GM18505 (cell line): ENCODE measurements at regions not wholly inside any gene's neighbourhood (a gene's known extent, or its start where the extent isn't known, plus 50 kb on each side); places are given as distances from the start of the nearest gene placed in this dataset.
"Not testable (repeated sequence)": the region's sequence is repeated elsewhere in the genome, so short reads cannot be mapped to it uniquely, and the experiment has no call there.

Source experiments
- ATAC-seq: cut with Tn5 transposase; IDR thresholded peaks from one replicate; pipeline ENCODE4 v1.9.1; 2021; ENCODE audit not compliant: unreplicated experiment
- POLR2A ChIP-seq: IDR thresholded peaks from 4 replicates; pipeline ENCODE4 v1.6.1; 2011; ENCODE audit warnings: borderline replicate concordance; ENCODE audit not compliant: insufficient read depth, insufficient read length; ENCODE audit errors: extremely low read depth

- no peak for ATAC-seq
- TF ChIP-seq POLR2A, result no peak
Measured at GRCh38 chr6:112475083-112475482, 128.0 kb downstream of the RFPL4B start.

DNA sequence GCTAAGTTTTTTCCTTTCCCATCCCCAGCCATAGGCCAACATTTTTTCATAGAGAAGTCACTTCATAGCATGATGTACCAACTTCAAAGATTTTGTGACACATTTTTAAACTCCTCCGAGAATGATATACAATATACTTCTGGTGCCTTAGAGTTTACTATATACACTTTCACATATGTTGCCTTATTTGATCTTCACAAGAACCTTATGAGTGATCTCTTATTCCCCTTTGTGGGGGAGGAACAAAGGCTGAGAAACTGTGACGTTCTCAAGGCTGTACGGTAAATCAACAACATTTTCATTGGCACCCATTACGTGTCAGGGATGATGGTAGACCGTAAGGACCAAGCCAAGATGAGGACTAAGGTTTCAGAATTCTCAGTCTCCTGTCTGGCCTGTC, 130.0 kb downstream of the RFPL4B start:
- ATAC-seq, result no peak
- TF ChIP-seq POLR2A, result no peak

DNA sequence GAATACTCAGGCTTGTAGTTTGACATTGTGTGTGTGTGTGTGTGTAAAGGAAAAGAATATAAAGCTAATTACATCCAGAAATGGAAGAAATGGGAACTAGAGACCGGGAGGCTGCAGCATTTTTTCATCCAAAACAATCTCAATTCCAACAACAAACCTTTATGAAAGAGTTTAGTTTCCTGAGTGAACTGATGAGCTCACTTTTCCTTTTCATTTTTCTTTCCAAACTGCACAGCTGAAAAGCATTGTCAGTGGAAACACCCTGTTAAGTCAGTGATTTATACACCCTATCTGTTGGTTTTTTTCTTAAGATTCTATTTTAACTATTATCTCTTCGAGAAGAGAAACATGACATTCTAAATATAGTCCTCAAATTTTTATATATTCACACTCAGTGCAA, 130.9 kb downstream of the RFPL4B start:
- ATAC-seq, result no peak
- TF ChIP-seq POLR2A, result no peak

- not testable (repeated sequence) for ATAC-seq
Measured at GRCh38 chr6:112479975-112480374, 132.8 kb downstream of the RFPL4B start.

- no peak for TF ChIP-seq POLR2A
- ATAC-seq, result no peak
Measured at GRCh38 chr6:112480553-112480952, 133.4 kb downstream of the RFPL4B start.

DNA sequence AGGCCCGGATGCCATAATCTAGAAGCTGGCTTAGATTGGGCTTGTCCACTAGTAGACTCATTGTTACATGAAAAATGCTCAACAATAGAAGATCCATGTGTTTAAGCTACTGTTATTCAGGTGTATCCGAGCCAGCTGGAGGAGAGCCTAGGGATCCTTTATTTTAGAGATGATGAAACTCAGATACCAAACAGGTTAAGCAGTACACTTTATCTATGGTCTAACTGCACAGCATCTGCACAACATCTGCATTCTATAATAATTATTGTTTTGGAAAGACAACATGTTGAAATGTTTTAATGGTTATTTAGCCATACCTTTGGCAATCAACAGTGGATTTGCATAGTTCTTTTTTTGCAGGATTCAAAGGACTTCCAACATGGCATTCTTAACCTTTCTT, 134.1 kb downstream of the RFPL4B start:
- ATAC-seq, result no peak

GRCh38 chr6:112482373-112482772, 135.2 kb downstream of the RFPL4B start:
- TF ChIP-seq POLR2A, result no peak
- ATAC-seq, result no peak

More for the DNA sequence above, 134.1 kb downstream of the RFPL4B start:
- TF ChIP-seq POLR2A, result no peak

- TF ChIP-seq POLR2A, result no peak
- ATAC-seq, result no peak
Measured at GRCh38 chr6:112485120-112485826, 138.1 kb downstream of the RFPL4B start.

- ATAC-seq, result no peak
- no peak for TF ChIP-seq POLR2A
Measured at GRCh38 chr6:112485827-112486212, 138.7 kb downstream of the RFPL4B start.

DNA sequence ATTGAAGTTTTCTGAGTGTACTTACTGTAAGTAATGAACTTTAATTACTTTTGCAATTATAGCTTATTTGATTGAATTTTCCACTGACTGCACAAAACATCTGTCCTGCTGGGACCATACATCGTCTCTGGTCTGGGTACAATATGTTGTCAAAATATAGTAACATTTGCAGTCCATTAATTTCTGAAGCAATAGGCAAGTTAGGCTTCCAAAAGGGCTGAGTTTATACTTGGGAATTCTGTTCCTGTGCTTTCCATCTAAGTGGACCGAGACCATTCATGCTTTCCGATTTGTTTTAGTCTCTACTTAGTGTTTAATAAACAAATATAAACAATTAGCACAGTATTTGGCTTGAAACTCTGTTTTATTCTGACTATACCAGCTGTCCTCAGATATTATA, 139.3 kb downstream of the RFPL4B start:
- TF ChIP-seq POLR2A, result no peak
- no peak for ATAC-seq

GRCh38 chr6:112488238-112488637, 141.1 kb downstream of the RFPL4B start:
- ATAC-seq, result no peak
- no peak for TF ChIP-seq POLR2A

DNA sequence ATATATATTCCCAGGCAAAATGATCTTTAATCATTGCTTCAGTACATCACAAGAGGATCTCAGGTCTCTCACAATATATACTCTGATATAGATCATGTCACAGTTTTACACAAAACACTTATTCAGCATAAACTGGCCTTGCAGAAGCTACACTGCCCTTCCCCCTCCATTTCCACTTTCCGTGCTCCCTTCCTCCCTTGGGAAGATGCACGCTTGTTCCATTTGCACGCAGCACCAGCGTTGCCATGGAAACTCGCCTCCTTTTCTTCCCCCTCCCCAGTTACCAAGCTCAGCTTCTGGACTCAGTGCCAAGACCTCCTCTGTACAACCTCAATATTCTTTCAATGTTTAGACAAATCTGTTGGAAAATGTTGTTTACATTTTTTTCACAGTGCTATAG, 154.6 kb downstream of the RFPL4B start:
- no peak for ATAC-seq

GRCh38 chr6:112502351-112503090, 155.4 kb downstream of the RFPL4B start:
- ATAC-seq, result no peak
- no peak for TF ChIP-seq POLR2A

More for the DNA sequence above, 154.6 kb downstream of the RFPL4B start:
- no peak for TF ChIP-seq POLR2A

DNA sequence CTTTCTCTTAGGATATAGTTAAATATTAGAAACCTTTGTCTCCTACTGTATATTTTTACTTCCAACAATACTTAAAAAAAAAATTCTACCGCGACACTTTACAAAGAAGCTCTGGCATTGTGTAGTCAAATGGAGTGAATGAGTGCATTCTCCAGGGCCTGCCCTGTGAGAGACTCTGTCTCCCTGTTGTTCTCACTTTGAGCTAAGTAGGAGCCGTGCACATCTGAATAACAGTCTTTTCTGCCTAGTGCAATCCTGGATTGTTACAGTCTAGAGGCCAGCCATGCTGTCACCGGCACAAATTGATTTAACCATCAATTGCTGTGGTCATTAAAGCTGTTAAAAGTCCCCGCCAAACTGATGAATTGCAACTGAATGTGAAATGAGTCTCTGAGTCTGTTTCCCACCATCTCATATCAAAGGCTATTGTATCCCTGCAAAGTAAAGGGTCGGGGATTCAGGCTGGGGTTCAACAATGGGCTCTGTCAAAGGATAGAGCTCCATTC, 156.0 kb downstream of the RFPL4B start:
- TF ChIP-seq POLR2A, result no peak

More for the DNA sequence above, 156.0 kb downstream of the RFPL4B start:
- no peak for ATAC-seq
